Stimulated activated CD4-positive, alpha-beta T cell treated with anti-CD3 and anti-CD28 coated beads, Interleukin-15, amount 100 ng/mL, for 24 hours (primary cell): ENCODE measurements at regions not wholly inside any gene's neighbourhood (a gene's known extent, or its start where the extent isn't known, plus 50 kb on each side); places are given as distances from the start of the nearest gene placed in this dataset.

Experiments
- DNase-seq: peaks from one replicate; pipeline ENCODE4 v3.0.0-alpha.2; 2020

DNA sequence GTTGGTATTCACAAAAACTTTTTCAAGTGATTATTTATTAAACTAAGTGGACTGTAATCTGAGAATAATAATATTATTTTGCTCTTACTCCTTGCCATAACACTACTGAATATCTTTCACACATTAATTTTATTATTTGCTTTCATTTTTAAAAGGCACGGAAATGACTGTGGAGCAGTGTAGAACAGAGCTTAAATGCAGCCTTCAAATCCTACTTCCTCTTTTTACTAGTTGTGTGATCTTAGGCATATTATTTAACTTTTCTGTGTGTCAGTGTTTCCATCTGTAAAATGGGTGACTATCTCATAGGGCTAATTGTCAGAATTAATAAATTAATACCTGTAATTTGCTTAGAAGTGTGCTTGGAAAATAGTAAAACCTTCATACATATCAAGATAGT is 55.5 kb upstream of the SLC8A1 start:
- DNase-seq: no peak

DNA sequence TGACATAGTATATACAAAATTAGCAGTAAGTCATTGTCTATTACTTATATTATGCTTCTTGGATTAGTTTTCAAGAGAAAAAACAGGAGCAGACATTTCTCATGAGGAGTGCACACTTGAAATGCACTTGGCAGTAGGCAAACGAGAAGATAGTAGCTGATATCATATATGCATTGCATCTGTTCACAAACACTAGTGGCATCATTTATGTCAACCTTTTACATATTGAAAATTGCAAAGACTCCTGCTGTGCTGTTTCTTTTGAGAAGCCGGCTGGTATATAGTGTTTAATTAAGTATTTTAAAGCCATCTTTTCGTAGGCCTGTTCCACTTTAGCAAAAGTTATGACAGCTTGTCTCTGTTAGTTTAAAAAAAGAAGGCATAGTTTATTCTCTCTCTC is 58.4 kb upstream of the SLC8A1 start:
- no peak for DNase-seq

DNA sequence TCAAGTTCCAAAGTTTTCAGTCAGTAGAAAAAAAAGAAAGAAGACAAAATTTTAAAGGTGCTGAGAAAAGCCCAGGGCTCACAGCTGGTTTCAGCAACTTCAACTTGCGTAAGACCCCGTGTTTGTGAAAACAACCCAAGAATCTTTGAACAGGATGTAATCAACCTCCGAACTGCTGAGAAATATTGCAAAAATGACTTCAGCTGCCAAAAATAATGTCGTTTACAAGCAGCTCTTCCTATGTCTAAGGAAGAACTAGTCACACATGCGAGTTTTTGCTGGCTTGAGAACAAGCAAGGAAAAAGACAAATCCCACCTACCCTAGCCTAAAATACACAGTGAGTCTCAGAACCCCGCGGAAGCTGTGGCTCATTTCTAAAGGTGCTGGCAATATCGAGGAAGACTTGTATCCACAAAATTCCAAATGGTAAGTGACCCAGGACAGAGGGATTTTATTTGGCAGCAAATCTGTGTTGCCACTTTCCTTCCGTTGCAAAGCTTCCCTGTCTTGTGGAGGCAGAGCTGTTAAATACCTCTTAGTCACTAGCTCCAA is 59.8 kb upstream of the SLC8A1 start:
- no peak for DNase-seq

DNA sequence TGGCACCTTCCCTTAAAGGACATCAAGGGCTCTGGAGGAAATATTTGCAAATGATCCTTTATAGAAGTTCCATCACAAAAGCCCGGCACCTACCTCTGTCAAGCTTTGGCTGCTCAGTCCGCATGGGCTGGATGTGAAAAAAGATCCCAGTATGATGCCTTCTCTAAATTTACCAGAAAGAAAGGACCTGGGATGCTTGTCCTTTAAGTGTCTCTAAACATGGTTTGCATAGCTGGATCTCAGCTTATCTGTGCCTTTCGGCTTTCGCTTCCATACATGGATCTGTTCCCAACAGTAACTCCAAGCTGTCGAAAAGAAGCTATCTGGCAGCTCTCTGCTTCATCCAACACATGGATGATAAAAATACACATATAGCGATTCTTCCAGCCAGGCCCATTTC is 60.4 kb upstream of the SLC8A1 start:
- no peak for DNase-seq

DNA sequence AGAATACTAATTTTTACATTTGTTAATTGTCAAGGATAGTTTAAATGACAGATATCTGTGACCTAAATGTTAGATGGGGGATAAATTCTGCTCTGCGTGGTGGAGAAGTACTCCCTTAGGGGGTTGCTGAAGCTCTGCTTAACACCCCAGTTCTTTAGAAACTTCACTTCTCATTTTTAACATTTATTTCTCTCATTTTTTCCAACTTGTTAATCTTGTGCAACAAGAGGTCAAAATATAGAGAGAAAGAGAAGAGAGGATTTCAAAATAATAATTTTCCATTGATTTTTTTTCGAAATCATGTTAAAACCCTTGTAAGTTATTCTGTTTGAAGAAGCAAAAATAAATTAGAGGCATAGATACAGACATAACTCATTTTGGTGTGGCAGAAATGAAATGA is 61.3 kb upstream of the SLC8A1 start:
- no peak for DNase-seq

DNA sequence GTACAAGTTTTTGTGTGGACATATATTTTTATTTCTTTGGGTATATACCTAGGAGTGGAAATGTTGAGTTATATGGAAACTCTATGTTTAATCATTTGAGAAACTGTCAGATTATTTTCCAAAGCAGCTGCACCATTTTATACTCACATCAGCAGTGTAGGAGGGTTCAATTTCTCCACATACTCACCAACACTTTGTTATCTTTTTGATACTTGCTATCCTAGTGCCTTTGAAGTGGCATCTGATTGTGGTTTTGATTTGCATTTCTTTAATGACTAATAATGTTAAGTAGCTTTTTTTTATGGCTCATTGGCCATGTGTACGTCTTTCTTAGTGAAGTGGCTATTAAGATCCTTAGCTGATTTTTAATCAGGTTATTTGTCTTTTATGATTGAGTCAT is 64.7 kb upstream of the SLC8A1 start:
- DNase-seq: no peak

DNA sequence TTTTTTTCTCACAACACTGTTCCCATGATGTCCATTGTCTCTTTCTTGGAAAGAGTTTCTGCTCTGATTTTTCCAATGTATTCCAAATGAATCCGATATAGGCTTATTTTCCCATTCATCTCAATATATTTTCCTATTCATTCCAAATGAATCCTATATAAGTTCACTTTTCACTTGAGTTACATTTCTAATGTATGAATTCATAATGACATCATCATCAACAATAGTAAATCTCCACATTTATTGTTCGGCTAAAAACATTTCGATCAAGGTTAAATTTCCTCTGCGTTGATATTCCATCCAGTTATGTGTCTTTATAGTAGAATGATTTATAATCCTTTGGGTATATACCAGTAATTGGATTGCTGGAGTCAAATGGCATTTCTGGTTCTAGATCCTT is 76.7 kb upstream of the SLC8A1 start:
- DNase-seq: no peak

DNA sequence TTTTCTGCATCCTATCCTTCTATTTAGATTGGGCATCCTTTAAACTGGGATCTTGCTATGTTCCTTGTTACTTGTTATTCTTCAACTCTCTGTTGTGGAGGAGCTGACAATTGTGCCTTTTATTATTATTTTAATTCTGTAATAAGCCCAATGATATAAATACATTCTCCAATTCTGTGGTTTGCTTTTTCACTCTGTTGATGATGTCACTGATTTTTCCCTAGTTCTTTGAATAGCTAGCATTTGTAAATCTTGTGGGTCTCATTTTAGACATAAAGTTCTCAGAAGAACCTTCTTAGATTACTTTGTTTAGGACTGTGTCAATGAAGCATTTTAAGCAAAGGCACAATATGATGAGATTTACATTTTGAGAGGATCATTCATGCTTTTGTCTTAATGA is 79.5 kb upstream of the SLC8A1 start:
- no peak for DNase-seq

DNA sequence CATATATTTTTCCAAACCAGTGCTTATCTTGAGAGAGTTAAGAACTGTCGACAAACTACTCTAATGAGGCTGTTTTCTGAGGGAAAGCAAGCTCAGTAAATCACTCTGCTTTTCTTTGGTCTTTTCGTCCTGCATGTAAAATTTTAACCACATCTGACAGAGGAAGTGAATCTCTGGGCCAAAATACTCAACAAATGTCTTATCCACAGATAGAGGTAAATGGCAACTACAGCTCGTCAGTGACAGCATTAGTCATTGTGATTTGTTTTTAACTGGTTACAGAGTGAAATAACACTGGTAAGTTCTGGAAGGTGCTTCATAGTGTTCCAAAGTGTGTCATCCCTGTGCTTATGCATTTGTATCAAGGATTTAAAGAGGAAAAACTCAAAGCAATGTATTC is 82.6 kb upstream of the SLC8A1 start:
- no peak for DNase-seq

DNA sequence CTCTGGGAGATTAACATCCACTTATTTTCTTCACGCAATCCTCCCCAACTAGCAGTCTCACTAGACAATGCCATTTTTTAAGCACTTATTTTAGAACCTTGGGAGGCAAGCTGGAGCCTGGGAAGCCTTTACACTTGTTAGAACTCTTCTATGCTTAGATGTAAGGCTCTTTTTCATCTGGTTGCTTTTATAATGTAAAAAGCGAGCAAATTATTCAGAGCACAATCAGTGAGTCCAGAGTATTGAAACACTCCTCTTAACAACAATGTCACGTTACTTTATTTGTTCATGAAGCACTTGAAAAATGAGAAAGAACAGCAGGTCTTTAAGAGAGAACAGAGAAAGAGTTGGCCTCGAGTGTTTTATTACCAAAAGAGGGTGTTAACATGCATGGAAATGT is 84.1 kb upstream of the SLC8A1 start:
- DNase-seq: no peak

DNA sequence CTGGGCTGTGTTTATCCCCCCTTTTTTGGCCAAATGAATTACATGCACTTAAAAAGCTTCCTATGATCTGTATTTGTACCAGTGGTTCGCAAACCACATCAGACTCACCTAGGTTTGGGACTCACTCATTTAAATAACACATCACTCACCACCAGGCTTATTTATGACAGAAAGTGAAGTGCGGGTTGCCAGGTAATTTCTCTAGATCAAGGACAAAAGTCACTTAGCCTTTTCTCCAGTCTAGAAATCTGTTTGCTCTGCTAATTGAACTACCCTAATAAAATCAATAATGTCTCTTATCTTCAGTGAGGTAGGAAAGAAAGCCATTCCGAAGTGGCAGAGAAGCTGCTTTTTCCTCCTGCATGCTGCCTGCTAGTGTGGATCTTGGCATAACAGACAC is 88.1 kb upstream of the SLC8A1 start:
- DNase-seq: no peak

DNA sequence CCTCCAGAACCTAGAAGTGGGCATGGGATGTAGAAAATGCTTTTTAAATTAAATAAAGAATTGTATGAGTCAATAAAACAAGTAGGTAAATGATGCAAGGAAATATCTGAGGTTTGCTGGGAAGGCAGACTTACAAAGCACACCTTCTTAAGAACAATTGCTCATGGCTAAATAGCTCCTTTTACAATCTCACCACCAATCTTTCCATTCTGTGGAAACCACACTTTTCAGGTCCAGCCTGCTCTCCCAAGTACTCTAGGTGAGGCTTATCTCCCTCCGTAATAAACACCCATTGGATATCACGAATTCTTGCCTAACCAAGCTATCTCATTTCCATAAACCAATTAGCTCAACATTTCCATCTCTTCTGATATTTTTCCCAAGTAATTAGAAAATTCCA is 91.5 kb upstream of the SLC8A1 start:
- DNase-seq: no peak

DNA sequence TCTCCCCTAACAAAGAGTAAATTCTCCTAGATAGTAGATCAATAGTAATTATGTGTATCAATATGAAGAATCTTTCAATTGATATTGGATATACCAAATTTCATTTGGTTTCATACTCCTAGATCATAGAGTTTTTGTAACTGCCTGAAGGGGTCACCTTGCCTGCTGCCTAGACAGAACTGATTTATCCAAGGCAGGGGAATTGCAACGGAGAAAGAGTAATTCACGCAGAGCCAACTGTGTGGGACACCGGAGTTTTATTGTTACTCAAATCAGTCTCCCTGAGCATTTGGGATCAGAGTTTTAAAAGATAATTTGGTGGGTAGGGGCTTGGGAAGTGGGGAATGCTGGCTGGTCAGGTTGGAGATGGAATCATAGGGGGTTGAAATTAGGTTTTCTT is 92.2 kb upstream of the SLC8A1 start:
- DNase-seq: no peak

DNA sequence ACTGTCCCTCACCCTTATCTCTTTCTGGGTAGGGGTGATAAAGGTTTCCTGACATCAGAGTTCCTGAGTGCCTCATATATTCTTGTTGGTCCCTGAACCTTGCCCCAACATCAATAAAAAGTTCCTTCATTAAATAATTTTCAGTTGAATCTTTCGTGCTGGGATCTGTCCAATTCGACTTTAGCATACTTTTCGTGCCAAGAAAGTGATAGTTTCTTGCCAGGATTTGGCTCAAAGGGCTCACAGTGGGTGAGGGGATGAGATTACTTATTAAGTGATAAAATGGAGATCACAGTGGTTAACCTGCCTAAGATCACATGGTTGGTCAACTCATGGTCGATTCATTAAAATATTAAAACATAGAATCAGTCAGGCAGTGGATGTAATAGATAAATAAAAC is 93.8 kb upstream of the SLC8A1 start:
- no peak for DNase-seq

DNA sequence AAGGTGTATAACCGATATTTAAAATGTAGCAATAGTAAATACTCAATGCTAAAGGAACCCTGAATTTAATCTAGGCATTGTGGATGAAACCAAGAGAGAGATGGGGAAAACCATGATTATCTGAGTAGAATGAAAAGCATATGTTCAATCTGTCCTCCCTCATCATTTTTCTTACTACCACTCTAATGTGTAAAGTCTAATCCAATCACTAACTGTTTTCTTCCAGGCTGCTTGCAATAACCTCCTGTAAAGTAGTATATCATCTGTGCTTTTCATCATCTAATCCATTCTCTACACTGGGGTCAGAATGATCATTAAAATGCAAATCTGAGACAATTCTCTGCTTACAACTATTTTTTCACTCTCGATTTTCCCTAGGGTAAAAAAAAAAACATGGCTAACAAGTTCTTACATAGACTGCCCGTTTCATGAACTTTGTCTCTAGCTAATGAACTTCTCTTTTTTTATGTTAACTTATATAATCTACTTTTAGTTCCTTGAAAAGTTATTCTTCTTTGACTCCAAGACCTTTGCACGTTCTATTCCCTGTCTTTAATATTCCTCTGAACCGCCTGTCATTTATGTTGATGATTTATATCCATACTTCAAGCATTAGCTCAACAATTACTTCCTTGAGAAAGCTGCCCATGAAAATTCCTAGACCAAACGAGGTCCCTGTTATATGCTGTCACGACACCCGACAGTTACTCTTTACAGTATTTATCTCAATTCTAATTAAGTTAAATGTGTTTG is 94.7 kb upstream of the SLC8A1 start:
- DNase-seq: no peak

DNA sequence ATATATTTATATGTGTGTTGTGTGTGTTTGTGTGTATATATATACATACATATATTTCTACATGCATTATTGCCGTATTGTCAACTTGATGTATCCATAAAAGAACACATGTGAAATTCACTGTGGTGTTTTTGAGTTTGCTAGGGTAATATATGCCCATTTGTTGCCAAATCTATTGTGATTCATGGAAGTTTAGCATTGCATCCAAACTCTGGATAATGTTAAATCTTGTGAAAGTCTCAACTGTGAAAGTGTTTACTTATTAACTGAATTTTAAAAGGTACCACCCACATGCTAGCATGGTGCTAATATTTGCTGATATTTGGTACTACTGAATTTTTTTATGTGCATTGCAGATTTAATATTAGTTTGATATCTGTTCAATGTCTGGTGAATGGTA is 96.6 kb upstream of the SLC8A1 start:
- DNase-seq: no peak

DNA sequence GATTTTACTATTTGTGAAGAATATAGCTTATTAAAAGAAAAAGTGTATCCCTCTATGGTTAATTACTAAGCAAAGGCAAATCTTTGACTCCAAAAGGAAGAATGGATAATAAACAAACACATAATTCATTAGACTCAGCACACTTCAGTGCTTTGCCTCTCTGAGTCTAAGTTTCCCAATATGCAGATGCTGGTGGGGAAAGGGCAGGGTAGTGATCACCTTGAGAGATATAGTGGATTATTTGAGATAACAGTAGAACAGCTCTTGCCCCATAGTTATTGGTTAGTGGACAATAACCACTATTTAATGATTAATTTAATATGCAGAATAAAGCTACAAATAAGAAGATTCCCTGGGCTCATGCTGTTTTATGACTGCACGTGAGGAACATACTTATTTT is 98.2 kb upstream of the SLC8A1 start:
- DNase-seq: no peak

DNA sequence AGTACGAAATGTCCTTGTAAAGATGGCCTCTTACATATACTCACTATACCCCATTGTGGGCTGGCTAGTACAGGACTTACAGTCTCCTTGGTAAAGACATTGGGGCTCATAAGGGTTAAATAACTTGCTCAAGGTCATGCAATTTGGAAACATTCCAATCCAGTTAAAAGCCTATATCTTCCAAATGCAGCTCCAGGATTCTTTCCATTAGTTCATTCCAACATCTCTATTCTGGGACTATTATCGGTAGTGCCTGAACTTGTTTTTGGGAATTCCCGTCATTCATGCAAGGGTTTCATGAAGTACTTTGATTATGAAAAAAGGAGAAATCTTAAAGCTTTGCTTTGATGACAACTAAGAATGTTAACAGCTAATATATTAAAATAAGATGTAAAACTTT is 99.2 kb upstream of the SLC8A1 start:
- no peak for DNase-seq

DNA sequence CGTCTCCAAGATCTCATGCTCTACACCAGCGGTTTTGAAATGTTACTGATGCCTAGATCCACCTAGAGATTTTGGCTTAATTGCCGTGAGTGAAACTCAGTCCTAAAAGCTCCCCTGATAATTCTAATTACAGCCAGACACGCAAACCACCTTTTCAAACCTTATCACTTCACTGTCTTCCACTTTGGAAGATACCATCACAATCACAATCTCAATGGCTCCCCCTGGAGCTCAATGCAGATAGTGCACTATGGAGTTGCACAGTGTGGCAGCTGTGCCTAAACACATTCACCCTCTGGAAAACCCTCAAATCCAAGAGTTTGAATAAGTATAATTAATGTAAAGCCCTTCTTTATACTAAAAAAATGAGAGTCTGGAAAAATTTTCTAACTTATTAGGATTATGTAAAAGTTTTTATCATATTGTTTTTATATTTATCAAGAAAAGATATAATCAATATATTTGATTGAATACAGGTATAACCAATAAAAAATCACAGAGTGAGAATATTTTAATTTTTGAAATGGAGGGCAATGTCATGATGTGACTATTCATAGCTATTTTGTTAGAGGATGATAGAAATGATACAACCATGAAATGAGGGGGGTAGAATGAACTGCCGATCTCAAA is 102.9 kb upstream of the SLC8A1 start:
- peak; percentile 66 for DNase-seq

DNA sequence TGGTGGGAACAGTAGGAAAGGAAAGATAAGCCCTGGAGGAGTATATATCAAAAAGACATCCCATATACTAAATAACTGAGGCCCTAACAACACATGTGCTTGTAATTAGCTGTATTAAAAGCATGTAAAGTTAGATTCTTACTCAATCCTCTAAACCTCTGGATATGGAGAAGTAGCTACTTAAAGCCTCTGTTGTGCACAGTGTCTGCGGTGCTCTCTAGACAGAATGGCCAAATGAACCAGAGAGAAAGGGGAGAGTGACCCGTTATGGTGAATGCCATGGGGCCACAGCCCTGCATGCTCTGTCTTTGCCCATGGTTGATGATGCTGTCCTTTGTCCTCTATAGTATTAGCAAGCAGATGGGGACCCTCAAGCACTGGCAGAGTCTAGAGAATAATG is 104.4 kb upstream of the SLC8A1 start:
- no peak for DNase-seq

DNA sequence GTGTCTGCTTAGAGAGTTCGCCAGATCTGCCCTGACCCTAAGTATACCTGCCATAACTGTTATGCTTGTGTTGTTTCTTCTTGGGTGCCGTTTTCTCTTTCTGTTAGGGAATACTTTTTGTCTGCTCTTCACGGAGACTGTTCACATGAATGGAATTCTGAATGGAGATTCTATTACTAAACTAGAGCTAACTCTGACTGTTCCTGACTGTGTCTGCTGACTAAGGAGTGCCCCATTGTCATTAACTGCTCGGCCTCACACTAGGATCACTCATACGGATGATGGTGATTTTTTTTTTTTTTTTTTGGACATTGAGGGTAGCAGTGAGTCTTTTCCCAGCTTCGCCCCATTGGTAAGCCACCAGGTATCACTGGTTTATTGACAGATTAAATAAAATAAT is 104.8 kb upstream of the SLC8A1 start:
- no peak for DNase-seq

DNA sequence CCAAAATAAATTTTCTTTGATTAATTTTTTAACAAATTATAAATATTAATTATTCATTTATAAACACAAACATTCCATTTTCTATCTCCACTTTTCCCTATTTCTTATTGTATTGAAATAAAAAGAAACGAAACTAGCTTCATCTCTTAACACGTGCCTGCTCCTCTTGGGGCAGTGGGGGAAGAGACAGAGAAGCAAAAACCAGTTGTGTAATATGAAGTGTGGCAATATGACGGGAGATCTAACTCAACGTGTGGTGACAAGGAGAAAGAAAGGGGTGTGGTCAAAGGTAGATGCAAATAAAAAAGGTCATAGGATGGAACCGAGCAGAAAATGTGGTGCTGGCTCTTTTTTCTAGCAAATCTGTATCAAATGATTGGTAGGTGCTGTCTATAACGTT is 106.9 kb upstream of the SLC8A1 start:
- no peak for DNase-seq

DNA sequence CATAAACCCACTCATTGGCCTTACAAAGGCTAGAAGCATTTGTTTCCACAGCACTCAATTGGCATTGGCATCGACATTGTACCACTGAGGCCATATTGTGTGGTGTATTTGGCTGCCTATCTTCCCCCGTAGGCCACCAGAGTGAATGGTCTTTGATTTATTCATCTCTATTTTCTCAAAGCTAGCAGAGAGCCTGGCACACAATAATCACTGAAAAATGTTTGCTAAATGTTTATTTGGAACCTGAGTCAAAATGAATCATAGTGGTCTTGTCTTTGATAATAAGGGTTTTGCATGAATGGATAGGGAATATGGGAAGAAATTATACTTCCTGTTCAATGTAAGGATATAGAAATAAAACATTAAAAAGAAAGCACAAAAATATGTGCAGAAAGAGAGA is 107.3 kb upstream of the SLC8A1 start:
- no peak for DNase-seq

DNA sequence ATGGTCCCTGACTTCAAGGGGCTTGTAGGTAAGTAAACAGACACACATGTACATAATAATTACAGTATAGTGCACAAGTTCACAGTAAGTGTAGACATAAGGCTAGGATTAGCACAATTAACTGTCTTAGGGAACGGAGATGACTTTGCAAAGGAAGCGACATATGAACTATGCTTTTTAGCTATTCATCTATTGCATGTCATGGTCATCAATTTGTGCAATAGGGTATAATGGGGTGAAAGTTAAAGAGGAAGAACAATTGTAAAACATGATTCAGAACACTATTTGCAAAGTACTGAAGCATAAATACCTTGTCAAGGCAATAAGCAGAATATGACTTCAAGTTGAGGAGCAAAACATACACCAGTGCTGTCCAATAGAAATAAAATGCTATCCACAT is 112.3 kb upstream of the SLC8A1 start:
- DNase-seq: no peak

DNA sequence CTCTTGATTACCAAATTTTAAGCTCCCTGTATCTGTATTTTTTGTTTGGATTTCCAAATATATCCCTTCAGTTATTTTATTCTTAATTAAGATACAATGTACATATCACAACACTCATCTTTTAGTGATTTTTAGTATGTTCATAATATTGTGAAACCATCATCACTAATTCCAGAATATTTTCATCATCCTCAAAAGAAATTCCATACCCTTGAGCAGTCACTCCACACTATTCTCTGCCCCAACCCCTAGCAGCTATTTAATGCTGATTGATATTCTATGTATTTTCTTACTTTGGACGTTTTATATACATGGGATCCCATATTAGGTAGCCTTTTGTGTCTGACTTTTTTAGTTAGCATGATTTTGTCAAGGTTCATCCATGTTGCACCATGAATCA is 127.4 kb upstream of the SLC8A1 start:
- no peak for DNase-seq
